ENCODE measurements at regions not wholly inside any gene's neighbourhood (a gene's known extent, or its start where the extent isn't known, plus 50 kb on each side); places are given as distances from the start of the nearest gene placed in this dataset.

DNA sequence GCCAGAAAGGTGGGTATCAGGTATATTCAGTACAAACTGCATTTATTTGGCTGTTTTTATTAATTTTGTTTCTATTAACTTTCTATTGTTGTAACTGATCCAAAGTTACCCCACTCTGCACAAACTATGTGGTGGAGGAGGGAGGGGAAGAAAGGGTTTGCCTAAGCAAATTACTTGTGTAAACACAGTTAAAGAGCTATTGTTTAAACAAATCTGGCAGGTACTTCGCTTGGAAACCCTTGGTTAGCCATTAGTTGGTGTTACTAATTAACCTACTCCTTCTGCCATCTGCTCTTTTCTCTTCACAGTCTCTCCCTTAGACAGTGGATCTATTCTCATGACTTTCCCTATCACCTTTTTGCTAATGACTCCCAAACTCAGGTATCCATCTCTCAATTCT, 328.4 kb upstream of the NECTIN3 start:
- H3K27ac ChIP-seq (ENCODE audit: extremely low read depth, low read depth, low read length): no peak overlapping the region
- H2AFZ ChIP-seq (ENCODE audit: low read depth, low read length): no peak overlapping the region
- no peaks in the 10 kb centered on the region for H3K79me2 ChIP-seq (ENCODE audit: control insufficient read depth, insufficient read depth, low read length)
- BruUV-seq (replicated peaks): no TSS peak
- intact Hi-C loops (cut with micrococcal nuclease): no loop called here
- H3K27me3 ChIP-seq (ENCODE audit: control insufficient read depth in 2 of 2, insufficient read depth in 2 of 2, low read length in 2 of 2): no peaks in the 10 kb centered on the region
- H4K20me1 ChIP-seq (replicated peaks; ENCODE audit: control insufficient read depth, insufficient read depth, low read length): no peaks in the 10 kb centered on the region
- FAIRE-seq (no peak), DNase-seq (ENCODE audit: extremely low read depth in 1 of 4, low spot score in 3 of 4) (no peak), ATAC-seq (no peak)
- no peaks in the 10 kb centered on the region for H3K9me3 ChIP-seq (replicated peaks; ENCODE audit: control insufficient read depth, insufficient read depth, low read depth, low read length)
- POLR2A ChIA-PET: no interaction called here
- H3K9me1 ChIP-seq (ENCODE audit: control insufficient read depth, insufficient read depth, low read length): no peaks in the 10 kb centered on the region
- H3K36me3 ChIP-seq (ENCODE audit: control insufficient read depth, insufficient read depth, low read length): no peaks in the 10 kb centered on the region
- no peak overlapping the region for H3K9ac ChIP-seq (ENCODE audit: insufficient read depth in 1 of 2, low read depth in 2 of 2, low read length in 2 of 2)
- in situ Hi-C loops (cut with MboI): no loop called here
- no peak overlapping the region for H3K4me2 ChIP-seq (ENCODE audit: insufficient read depth, low read length)
- 0% methylated on average over 1 of the region's 1 CpG for WGBS (ENCODE audit: insufficient coverage, low coverage, missing lambda C conversion rate)
- H3K4me1 ChIP-seq (replicated peaks in 1 of 2; ENCODE audit: control insufficient read depth in 2 of 2, insufficient read depth in 2 of 2, low read length in 2 of 2): no peaks in the 10 kb centered on the region
- H3K4me3 ChIP-seq: no peak overlapping the region
- CTCF ChIA-PET (ENCODE audit: low intra/inter-chr PET ratio): no interaction called here
- TF ChIP-seq, protein P1, sequence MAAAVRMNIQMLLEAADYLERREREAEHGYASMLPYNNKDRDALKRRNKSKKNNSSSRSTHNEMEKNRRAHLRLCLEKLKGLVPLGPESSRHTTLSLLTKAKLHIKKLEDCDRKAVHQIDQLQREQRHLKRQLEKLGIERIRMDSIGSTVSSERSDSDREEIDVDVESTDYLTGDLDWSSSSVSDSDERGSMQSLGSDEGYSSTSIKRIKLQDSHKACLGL (CRISPR knock-in tag; IDR thresholded peaks at IDR 0.05; ENCODE audit: borderline replicate concordance, poor library complexity, severe bottlenecking): no peak
- TF ChIP-seq, protein P2, sequence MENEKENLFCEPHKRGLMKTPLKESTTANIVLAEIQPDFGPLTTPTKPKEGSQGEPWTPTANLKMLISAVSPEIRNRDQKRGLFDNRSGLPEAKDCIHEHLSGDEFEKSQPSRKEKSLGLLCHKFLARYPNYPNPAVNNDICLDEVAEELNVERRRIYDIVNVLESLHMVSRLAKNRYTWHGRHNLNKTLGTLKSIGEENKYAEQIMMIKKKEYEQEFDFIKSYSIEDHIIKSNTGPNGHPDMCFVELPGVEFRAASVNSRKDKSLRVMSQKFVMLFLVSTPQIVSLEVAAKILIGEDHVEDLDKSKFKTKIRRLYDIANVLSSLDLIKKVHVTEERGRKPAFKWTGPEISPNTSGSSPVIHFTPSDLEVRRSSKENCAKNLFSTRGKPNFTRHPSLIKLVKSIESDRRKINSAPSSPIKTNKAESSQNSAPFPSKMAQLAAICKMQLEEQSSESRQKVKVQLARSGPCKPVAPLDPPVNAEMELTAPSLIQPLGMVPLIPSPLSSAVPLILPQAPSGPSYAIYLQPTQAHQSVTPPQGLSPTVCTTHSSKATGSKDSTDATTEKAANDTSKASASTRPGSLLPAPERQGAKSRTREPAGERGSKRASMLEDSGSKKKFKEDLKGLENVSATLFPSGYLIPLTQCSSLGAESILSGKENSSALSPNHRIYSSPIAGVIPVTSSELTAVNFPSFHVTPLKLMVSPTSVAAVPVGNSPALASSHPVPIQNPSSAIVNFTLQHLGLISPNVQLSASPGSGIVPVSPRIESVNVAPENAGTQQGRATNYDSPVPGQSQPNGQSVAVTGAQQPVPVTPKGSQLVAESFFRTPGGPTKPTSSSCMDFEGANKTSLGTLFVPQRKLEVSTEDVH (IDR thresholded peaks at IDR 0.05; ENCODE audit: low read depth, partially characterized antibody): no peak
- TF ChIP-seq POLR3G (IDR thresholded peaks at IDR 0.05; ENCODE audit: extremely low read depth, insufficient read length, insufficient replicate concordance) (no peak), MAZ (CRISPR knock-in tag; conservative IDR thresholded peaks at IDR 0.05 in 1 of 2, IDR thresholded peaks at IDR 0.05 in 1 of 2) (no peak), ILF3 (IDR thresholded peaks at IDR 0.05; ENCODE audit: borderline replicate concordance) (no peak), RFX7 (CRISPR knock-in tag; IDR thresholded peaks at IDR 0.05) (no peak), EHMT2 (IDR thresholded peaks at IDR 0.05) (no peak), NR3C1 (CRISPR knock-in tag; IDR thresholded peaks at IDR 0.05) (no peak), ADNP (tag; IDR thresholded peaks at IDR 0.05) (no peak), MTF1 (CRISPR knock-in tag; IDR thresholded peaks at IDR 0.05; ENCODE audit: borderline replicate concordance) (no peak), LEF1 (IDR thresholded peaks at IDR 0.05) (no peak), COPS2 (conservative IDR thresholded peaks at IDR 0.05) (no peak), NFE2L1 (tag; IDR thresholded peaks at IDR 0.05; ENCODE audit: borderline replicate concordance, low read depth) (no peak)
- TF ChIP-seq, protein P3, sequence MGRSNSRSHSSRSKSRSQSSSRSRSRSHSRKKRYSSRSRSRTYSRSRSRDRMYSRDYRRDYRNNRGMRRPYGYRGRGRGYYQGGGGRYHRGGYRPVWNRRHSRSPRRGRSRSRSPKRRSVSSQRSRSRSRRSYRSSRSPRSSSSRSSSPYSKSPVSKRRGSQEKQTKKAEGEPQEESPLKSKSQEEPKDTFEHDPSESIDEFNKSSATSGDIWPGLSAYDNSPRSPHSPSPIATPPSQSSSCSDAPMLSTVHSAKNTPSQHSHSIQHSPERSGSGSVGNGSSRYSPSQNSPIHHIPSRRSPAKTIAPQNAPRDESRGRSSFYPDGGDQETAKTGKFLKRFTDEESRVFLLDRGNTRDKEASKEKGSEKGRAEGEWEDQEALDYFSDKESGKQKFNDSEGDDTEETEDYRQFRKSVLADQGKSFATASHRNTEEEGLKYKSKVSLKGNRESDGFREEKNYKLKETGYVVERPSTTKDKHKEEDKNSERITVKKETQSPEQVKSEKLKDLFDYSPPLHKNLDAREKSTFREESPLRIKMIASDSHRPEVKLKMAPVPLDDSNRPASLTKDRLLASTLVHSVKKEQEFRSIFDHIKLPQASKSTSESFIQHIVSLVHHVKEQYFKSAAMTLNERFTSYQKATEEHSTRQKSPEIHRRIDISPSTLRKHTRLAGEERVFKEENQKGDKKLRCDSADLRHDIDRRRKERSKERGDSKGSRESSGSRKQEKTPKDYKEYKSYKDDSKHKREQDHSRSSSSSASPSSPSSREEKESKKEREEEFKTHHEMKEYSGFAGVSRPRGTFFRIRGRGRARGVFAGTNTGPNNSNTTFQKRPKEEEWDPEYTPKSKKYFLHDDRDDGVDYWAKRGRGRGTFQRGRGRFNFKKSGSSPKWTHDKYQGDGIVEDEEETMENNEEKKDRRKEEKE (IDR thresholded peaks at IDR 0.05; ENCODE audit: borderline replicate concordance in 1 of 2, control insufficient read depth in 1 of 2, low read depth in 2 of 2, low read length in 1 of 2): no peak
- TF ChIP-seq, protein P4, sequence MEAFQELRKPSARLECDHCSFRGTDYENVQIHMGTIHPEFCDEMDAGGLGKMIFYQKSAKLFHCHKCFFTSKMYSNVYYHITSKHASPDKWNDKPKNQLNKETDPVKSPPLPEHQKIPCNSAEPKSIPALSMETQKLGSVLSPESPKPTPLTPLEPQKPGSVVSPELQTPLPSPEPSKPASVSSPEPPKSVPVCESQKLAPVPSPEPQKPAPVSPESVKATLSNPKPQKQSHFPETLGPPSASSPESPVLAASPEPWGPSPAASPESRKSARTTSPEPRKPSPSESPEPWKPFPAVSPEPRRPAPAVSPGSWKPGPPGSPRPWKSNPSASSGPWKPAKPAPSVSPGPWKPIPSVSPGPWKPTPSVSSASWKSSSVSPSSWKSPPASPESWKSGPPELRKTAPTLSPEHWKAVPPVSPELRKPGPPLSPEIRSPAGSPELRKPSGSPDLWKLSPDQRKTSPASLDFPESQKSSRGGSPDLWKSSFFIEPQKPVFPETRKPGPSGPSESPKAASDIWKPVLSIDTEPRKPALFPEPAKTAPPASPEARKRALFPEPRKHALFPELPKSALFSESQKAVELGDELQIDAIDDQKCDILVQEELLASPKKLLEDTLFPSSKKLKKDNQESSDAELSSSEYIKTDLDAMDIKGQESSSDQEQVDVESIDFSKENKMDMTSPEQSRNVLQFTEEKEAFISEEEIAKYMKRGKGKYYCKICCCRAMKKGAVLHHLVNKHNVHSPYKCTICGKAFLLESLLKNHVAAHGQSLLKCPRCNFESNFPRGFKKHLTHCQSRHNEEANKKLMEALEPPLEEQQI (IDR thresholded peaks at IDR 0.05): no peak

All from K562 (cell line).